HepG2 (cell line): ENCODE measurements at regions not wholly inside any gene's neighbourhood (a gene's known extent, or its start where the extent isn't known, plus 50 kb on each side); places are given as distances from the start of the nearest gene placed in this dataset.

Experiments
- CENPT ChIP-seq: sonication (generic); formaldehyde crosslinking; IDR thresholded peaks from 2 replicates; pipeline ENCODE4 v1.8.0; 2022; ENCODE audit warnings: low read depth, mild to moderate bottlenecking, moderate library complexity, missing genetic modification reagents
- HDAC6 ChIP-seq: fragments of 200-600 bp; sonication (generic); IDR thresholded peaks from 2 replicates; pipeline ENCODE4 v1.7.0; 2017; ENCODE audit warnings: mild to moderate bottlenecking, antibody characterized with exemption, low read length, low read depth
- KMT2B ChIP-seq: IDR thresholded peaks from 2 replicates; pipeline ENCODE4 v1.6.1; 2016; ENCODE audit warnings: missing genetic modification reagents, missing compliant biosample characterization
- RARA ChIP-seq: IDR thresholded peaks from 2 replicates; pipeline ENCODE4 v1.6.1; 2016; ENCODE audit warnings: missing genetic modification reagents, missing compliant biosample characterization
- RXRA ChIP-seq: sonication (generic); formaldehyde crosslinking; IDR thresholded peaks from 2 replicates; pipeline ENCODE4 v1.5.1; 2020; ENCODE audit warnings: missing genetic modification reagents
- SALL1 ChIP-seq: sonication (generic); formaldehyde crosslinking; IDR thresholded peaks from 2 replicates; pipeline ENCODE4 v1.8.0; 2022; ENCODE audit warnings: mild to moderate bottlenecking, missing genetic modification reagents
- TEAD3 ChIP-seq: optimal IDR thresholded peaks from 2 replicates; pipeline ENCODE3; 2016; ENCODE audit warnings: borderline replicate concordance
- TFDP1 ChIP-seq: IDR thresholded peaks from 2 replicates; pipeline ENCODE4 v1.6.1; 2016; ENCODE audit warnings: missing compliant biosample characterization, missing genetic modification reagents, borderline replicate concordance
- YEATS2 ChIP-seq: sonication (generic); formaldehyde crosslinking; IDR thresholded peaks from 2 replicates; pipeline ENCODE4 v1.4.0; 2020; ENCODE audit warnings: missing genetic modification reagents, borderline replicate concordance
- ZNF296 ChIP-seq: sonication (generic); formaldehyde crosslinking; conservative IDR thresholded peaks from 2 replicates; pipeline ENCODE4 v1.5.0; 2020; ENCODE audit warnings: mild to moderate bottlenecking, missing genetic modification reagents
- ZNF720 ChIP-seq: sonication (generic); formaldehyde crosslinking; IDR thresholded peaks from 2 replicates; pipeline ENCODE4 v1.4.0; 2020; ENCODE audit warnings: missing genetic modification reagents
- ZUFSP ChIP-seq: sonication (generic); formaldehyde crosslinking; IDR thresholded peaks from 2 replicates; pipeline ENCODE4 v1.9.0; 2021; ENCODE audit warnings: missing genetic modification reagents, mild to moderate bottlenecking, borderline replicate concordance
- TF ChIP-seq, protein P1 (sequence below): sonication (generic); formaldehyde crosslinking; conservative IDR thresholded peaks from 2 replicates; pipeline ENCODE4 v1.4.0; 2020; ENCODE audit warnings: mild to moderate bottlenecking, missing genetic modification reagents, moderate library complexity
- TF ChIP-seq, protein P2 (sequence below): sonication (generic); formaldehyde crosslinking; IDR thresholded peaks from 2 replicates; pipeline ENCODE4 v1.4.0; 2020; ENCODE audit warnings: missing genetic modification reagents

GRCh38 chr12:124422570-124423523 lies 128.0 kb downstream of the RFLNA start (continued):
- TF ChIP-seq, protein P1, sequence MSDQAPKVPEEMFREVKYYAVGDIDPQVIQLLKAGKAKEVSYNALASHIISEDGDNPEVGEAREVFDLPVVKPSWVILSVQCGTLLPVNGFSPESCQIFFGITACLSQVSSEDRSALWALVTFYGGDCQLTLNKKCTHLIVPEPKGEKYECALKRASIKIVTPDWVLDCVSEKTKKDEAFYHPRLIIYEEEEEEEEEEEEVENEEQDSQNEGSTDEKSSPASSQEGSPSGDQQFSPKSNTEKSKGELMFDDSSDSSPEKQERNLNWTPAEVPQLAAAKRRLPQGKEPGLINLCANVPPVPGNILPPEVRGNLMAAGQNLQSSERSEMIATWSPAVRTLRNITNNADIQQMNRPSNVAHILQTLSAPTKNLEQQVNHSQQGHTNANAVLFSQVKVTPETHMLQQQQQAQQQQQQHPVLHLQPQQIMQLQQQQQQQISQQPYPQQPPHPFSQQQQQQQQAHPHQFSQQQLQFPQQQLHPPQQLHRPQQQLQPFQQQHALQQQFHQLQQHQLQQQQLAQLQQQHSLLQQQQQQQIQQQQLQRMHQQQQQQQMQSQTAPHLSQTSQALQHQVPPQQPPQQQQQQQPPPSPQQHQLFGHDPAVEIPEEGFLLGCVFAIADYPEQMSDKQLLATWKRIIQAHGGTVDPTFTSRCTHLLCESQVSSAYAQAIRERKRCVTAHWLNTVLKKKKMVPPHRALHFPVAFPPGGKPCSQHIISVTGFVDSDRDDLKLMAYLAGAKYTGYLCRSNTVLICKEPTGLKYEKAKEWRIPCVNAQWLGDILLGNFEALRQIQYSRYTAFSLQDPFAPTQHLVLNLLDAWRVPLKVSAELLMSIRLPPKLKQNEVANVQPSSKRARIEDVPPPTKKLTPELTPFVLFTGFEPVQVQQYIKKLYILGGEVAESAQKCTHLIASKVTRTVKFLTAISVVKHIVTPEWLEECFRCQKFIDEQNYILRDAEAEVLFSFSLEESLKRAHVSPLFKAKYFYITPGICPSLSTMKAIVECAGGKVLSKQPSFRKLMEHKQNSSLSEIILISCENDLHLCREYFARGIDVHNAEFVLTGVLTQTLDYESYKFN (CRISPR knock-in tag), result peak; percentile 58; the same call in 1 of the 2 replicates
- TF ChIP-seq, protein P2, sequence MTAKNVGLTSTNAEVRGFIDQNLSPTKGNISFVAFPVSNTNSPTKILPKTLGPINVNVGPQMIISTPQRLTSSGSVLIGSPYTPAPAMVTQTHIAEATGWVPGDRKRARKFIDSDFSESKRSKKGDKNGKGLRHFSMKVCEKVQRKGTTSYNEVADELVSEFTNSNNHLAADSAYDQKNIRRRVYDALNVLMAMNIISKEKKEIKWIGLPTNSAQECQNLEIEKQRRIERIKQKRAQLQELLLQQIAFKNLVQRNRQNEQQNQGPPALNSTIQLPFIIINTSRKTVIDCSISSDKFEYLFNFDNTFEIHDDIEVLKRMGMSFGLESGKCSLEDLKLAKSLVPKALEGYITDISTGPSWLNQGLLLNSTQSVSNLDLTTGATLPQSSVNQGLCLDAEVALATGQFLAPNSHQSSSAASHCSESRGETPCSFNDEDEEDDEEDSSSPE (CRISPR knock-in tag), result 0 out of 2 replicates have a peak, but pooled peaks have one; percentile 28
- TF ChIP-seq CENPT (CRISPR knock-in tag), result no peak
- peak; percentile 59; the same call in 1 of the 2 replicates for TF ChIP-seq RXRA (CRISPR knock-in tag)
- peak; percentile 26; the same call in 1 of the 2 replicates for TF ChIP-seq KMT2B
- no peak for TF ChIP-seq ZNF720 (CRISPR knock-in tag)
- TF ChIP-seq TEAD3 (CRISPR knock-in tag), result peak; percentile 5
- TF ChIP-seq ZUFSP (CRISPR knock-in tag), result no peak
- no peak for TF ChIP-seq HDAC6
- TF ChIP-seq RARA, result peak; percentile 61
- TF ChIP-seq TFDP1 (CRISPR knock-in tag), result no peak
- 0 out of 2 replicates have a peak, but pooled peaks have one; percentile 21 for TF ChIP-seq YEATS2
- TF ChIP-seq ZNF296, result peak; percentile 80
- peak; percentile 21; the same call in 1 of the 2 replicates for TF ChIP-seq SALL1 (CRISPR knock-in tag)
